SK-N-SH treated with all-trans-retinoic acid at 6 μM for 48 hours (cell line): ENCODE measurements at regions not wholly inside any gene's neighbourhood (a gene's known extent, or its start where the extent isn't known, plus 50 kb on each side); places are given as distances from the start of the nearest gene placed in this dataset.
"Not testable (repeated sequence)": the region's sequence is repeated elsewhere in the genome, so short reads cannot be mapped to it uniquely, and the experiment has no call there.

ENCODE experiments used
- ATAC-seq: fragments of 200-7000 bp; cut with Tn5 transposase; 3 replicates; pipeline ENCODE4 v1.9.1; 2020; ENCODE audit warnings: mild to moderate bottlenecking, moderate library complexity
- ARNTL ChIP-seq: fragments of 450-650 bp; formaldehyde crosslinking; IDR thresholded peaks from 2 replicates; pipeline ENCODE4 v1.5.0; 2020; ENCODE audit warnings: low read depth, mild to moderate bottlenecking, moderate library complexity, borderline replicate concordance
- BACH2 ChIP-seq: fragments of 250-450 bp; sonication (Bioruptor Pico); IDR thresholded peaks from 2 replicates; pipeline ENCODE4 v1.9.0; 2021; ENCODE audit warnings: mild to moderate bottlenecking, borderline replicate concordance
- CREB5 ChIP-seq: fragments of 250-450 bp; sonication (Bioruptor Pico); IDR thresholded peaks from 2 replicates; pipeline ENCODE4 v1.5.1; 2020; ENCODE audit warnings: low read depth, mild to moderate bottlenecking, moderate library complexity
- ESRRG ChIP-seq: fragments of 250-450 bp; sonication (Bioruptor Pico); IDR thresholded peaks from 2 replicates; pipeline ENCODE4 v1.6.1; 2021; ENCODE audit warnings: mild to moderate bottlenecking
- GLIS3 ChIP-seq: fragments of 250-450 bp; sonication (Bioruptor Pico); IDR thresholded peaks from 2 replicates; pipeline ENCODE4 v1.5.0; 2020; ENCODE audit warnings: mild to moderate bottlenecking, moderate library complexity
- ISL1 ChIP-seq: fragments of 250-450 bp; sonication (Bioruptor Pico); IDR thresholded peaks from 2 replicates; pipeline ENCODE4 v2.1.2; 2022; ENCODE audit warnings: mild to moderate bottlenecking, moderate library complexity
- OSR1 ChIP-seq: fragments of 250-450 bp; sonication (Bioruptor Pico); IDR thresholded peaks from 2 replicates; pipeline ENCODE4 v1.8.0; 2022; ENCODE audit warnings: moderate library complexity, mild to moderate bottlenecking, inconsistent platforms
- POU6F1 ChIP-seq: fragments of 250-450 bp; sonication (Bioruptor Pico); IDR thresholded peaks from 2 replicates; pipeline ENCODE4 v1.8.0; 2021; ENCODE audit warnings: low read depth, mild to moderate bottlenecking, moderate library complexity, borderline replicate concordance
- RARB ChIP-seq: fragments of 250-450 bp; sonication (Bioruptor Pico); IDR thresholded peaks from 2 replicates; pipeline ENCODE4 v1.8.0; 2021; ENCODE audit warnings: mild to moderate bottlenecking, moderate library complexity
- TCF4 ChIP-seq: fragments of 250-450 bp; sonication (Bioruptor Pico); IDR thresholded peaks from 2 replicates; pipeline ENCODE4 v1.8.0; 2021; ENCODE audit warnings: mild to moderate bottlenecking, moderate library complexity, borderline replicate concordance
- TOX ChIP-seq: fragments of 250-450 bp; sonication (Bioruptor Pico); IDR thresholded peaks from 2 replicates; pipeline ENCODE4 v1.8.0; 2021; ENCODE audit warnings: mild to moderate bottlenecking, moderate library complexity, borderline replicate concordance
- ZC3H10 ChIP-seq: fragments of 250-450 bp; sonication (Bioruptor Pico); IDR thresholded peaks from 2 replicates; pipeline ENCODE4 v1.5.1; 2021; ENCODE audit warnings: mild to moderate bottlenecking, moderate library complexity
- ZFP30 ChIP-seq: fragments of 450-650 bp; formaldehyde crosslinking; IDR thresholded peaks from 2 replicates; pipeline ENCODE4 v1.5.0; 2022; ENCODE audit warnings: mild to moderate bottlenecking, moderate library complexity
- ZNF565 ChIP-seq: fragments of 450-650 bp; formaldehyde crosslinking; conservative IDR thresholded peaks from 2 replicates; pipeline ENCODE4 v1.5.0; 2020; ENCODE audit warnings: low read depth, mild to moderate bottlenecking, moderate library complexity
- ZNF70 ChIP-seq: fragments of 450-650 bp; formaldehyde crosslinking; IDR thresholded peaks from 2 replicates; pipeline ENCODE4 v1.5.0; 2020; ENCODE audit warnings: mild to moderate bottlenecking, moderate library complexity
- ZNF8 ChIP-seq: fragments of 450-650 bp; formaldehyde crosslinking; IDR thresholded peaks from 2 replicates; pipeline ENCODE4 v1.5.0; 2020; ENCODE audit warnings: mild to moderate bottlenecking, moderate library complexity
- TF ChIP-seq, protein P1 (sequence below): fragments of 250-450 bp; sonication (Bioruptor Pico); IDR thresholded peaks from 2 replicates; pipeline ENCODE4 v1.8.0; 2020; ENCODE audit warnings: mild to moderate bottlenecking, moderate library complexity, borderline replicate concordance
- TF ChIP-seq, protein P2 (sequence below): fragments of 250-450 bp; sonication (Bioruptor Pico); IDR thresholded peaks from 2 replicates; pipeline ENCODE4 v1.5.0; 2020; ENCODE audit warnings: mild to moderate bottlenecking, moderate library complexity

- TF ChIP-seq, protein P1, sequence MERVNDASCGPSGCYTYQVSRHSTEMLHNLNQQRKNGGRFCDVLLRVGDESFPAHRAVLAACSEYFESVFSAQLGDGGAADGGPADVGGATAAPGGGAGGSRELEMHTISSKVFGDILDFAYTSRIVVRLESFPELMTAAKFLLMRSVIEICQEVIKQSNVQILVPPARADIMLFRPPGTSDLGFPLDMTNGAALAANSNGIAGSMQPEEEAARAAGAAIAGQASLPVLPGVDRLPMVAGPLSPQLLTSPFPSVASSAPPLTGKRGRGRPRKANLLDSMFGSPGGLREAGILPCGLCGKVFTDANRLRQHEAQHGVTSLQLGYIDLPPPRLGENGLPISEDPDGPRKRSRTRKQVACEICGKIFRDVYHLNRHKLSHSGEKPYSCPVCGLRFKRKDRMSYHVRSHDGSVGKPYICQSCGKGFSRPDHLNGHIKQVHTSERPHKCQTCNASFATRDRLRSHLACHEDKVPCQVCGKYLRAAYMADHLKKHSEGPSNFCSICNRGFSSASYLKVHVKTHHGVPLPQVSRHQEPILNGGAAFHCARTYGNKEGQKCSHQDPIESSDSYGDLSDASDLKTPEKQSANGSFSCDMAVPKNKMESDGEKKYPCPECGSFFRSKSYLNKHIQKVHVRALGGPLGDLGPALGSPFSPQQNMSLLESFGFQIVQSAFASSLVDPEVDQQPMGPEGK (CRISPR knock-in tag): no peak
- no peak for TF ChIP-seq ZNF8
- no peak for TF ChIP-seq RARB
These were observed 103.8 kb upstream of the NEDD4L start (continued) for GRCh38 chr18:57940166-57940660.

GRCh38 chr18:57934375-57934774 is 109.7 kb upstream of the NEDD4L start:
- not testable (repeated sequence) for ATAC-seq

- no peak for TF ChIP-seq ISL1 (CRISPR knock-in tag)
- no peak for TF ChIP-seq ZC3H10 (CRISPR knock-in tag)
- TF ChIP-seq, protein P2, sequence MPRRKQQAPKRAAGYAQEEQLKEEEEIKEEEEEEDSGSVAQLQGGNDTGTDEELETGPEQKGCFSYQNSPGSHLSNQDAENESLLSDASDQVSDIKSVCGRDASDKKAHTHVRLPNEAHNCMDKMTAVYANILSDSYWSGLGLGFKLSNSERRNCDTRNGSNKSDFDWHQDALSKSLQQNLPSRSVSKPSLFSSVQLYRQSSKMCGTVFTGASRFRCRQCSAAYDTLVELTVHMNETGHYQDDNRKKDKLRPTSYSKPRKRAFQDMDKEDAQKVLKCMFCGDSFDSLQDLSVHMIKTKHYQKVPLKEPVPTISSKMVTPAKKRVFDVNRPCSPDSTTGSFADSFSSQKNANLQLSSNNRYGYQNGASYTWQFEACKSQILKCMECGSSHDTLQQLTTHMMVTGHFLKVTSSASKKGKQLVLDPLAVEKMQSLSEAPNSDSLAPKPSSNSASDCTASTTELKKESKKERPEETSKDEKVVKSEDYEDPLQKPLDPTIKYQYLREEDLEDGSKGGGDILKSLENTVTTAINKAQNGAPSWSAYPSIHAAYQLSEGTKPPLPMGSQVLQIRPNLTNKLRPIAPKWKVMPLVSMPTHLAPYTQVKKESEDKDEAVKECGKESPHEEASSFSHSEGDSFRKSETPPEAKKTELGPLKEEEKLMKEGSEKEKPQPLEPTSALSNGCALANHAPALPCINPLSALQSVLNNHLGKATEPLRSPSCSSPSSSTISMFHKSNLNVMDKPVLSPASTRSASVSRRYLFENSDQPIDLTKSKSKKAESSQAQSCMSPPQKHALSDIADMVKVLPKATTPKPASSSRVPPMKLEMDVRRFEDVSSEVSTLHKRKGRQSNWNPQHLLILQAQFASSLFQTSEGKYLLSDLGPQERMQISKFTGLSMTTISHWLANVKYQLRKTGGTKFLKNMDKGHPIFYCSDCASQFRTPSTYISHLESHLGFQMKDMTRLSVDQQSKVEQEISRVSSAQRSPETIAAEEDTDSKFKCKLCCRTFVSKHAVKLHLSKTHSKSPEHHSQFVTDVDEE (CRISPR knock-in tag): no peak
- TF ChIP-seq POU6F1 (CRISPR knock-in tag): no peak
- no peak for TF ChIP-seq ARNTL (CRISPR knock-in tag)
- TF ChIP-seq RARB: no peak
- TF ChIP-seq ZNF70 (CRISPR knock-in tag): no peak
- TF ChIP-seq ZNF8: no peak
- no peak for TF ChIP-seq GLIS3 (CRISPR knock-in tag)
- TF ChIP-seq TCF4: no peak
- TF ChIP-seq ZFP30: no peak
- TF ChIP-seq ESRRG (CRISPR knock-in tag): no peak
- ATAC-seq: no peak
These were observed 113.0 kb upstream of the NEDD4L start for GRCh38 chr18:57931038-57931437.

DNA sequence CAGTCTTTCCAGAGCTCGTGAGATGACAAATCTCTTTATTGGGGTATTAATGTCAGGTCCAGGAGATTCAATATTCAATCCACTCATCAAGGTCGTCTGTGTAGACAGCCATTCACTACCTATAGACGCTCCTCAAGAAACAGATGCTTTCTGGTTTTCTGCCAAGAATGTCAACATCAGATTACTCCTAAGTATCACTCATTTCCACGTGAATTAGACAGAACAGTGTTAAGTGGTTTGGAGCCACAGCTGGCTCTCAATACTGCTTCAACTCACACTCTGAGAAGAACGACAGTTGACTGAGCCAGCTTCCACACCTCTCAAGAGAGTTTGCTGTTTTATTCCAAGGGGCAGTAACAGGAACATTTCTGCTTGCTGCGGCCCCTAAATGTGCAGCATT is 113.5 kb upstream of the NEDD4L start:
- no peak for ATAC-seq
- TF ChIP-seq OSR1 (CRISPR knock-in tag) (no peak), TOX (CRISPR knock-in tag) (no peak), TCF4 (no peak), RARB (no peak), ZNF70 (CRISPR knock-in tag) (no peak), BACH2 (no peak), ZNF565 (CRISPR knock-in tag) (no peak), CREB5 (no peak), GLIS3 (CRISPR knock-in tag) (no peak)
- TF ChIP-seq, protein P2 (CRISPR knock-in tag): no peak
